Right cardiac atrium (tissue), 5 donors: ENCODE measurements at regions not wholly inside any gene's neighbourhood (a gene's known extent, or its start where the extent isn't known, plus 50 kb on each side); places are given as distances from the start of the nearest gene placed in this dataset.

Experiments
- ATAC-seq, 2 donors: fragments of 200-7000 bp; cut with Tn5 transposase; one replicate each; pipeline versions ENCODE4 v1.8.0 to v1.9.1; 2020; ENCODE audit warnings: moderate library complexity in 2 of 2, mild to moderate bottlenecking in 1 of 2
- DNase-seq, 3 donors: peaks; one replicate each; pipeline ENCODE4 v3.0.0-alpha.2; 2020
- H3K27ac ChIP-seq: one replicate; pipeline ENCODE4 v1.5.1; 2013; ENCODE audit warnings: mild to moderate bottlenecking, low read length, control low read depth, moderate library complexity
- H3K27me3 ChIP-seq: one replicate; pipeline ENCODE4 v1.6.1; 2013; ENCODE audit not compliant: control insufficient read depth, insufficient read depth
- H3K4me1 ChIP-seq: one replicate; pipeline ENCODE4 v1.6.1; 2013; ENCODE audit warnings: low read length; ENCODE audit not compliant: control insufficient read depth, insufficient read depth
- H3K4me3 ChIP-seq: one replicate; pipeline ENCODE4 v1.5.1; 2013; ENCODE audit warnings: low read length, control low read depth
- H3K9me3 ChIP-seq: one replicate; pipeline ENCODE4 v1.6.1; 2013; ENCODE audit warnings: low read length; ENCODE audit not compliant: control insufficient read depth
- WGBS: extraction: QIAGEN DNeasy Blood & Tissue Kit; methylation state at CpG from one replicate; pipeline ENCODE4 v1.1.7; 2013; 5-methylcytosine and 5-hydroxymethylcytosine counted together
- intact Hi-C, 4 donors: fragments of 100-400 bp; cut with DNase I; formaldehyde crosslinking; loops; one replicate each; pipeline versions ENCODE4 v1.11.0 to v1.14.0; 2022 to 2023
- donor health status: healthy with polysubstance abuse.
- donor health status: DM: no; HTN: yes; CAD: no.
- donor health status: DM: no; HTN: no; CAD: no.
- donor health status: DM: no; HTN: yes; CAD: no; lungs with severe emphysema.
- donor health status: DM: yes; HTN: yes; CAD: no.

- H3K4me3 ChIP-seq = no peak overlapping the region
- no peaks in the 10 kb centered on the region for H3K4me1 ChIP-seq
- WGBS = 87% methylated on average over 8 of the region's 8 CpGs
- no peak for DNase-seq
- H3K9me3 ChIP-seq = no peaks in the 10 kb centered on the region
- no peak for ATAC-seq
- no peak overlapping the region for H3K27ac ChIP-seq
- no peaks in the 10 kb centered on the region for H3K27me3 ChIP-seq
- intact Hi-C loops = loop anchor here in 3 of 4 donors (2.0 to 10.0 kb wide), 5 partner anchors 268 to 690 kb away; partner anchors contain the start of gene NSG2 (in 2 of the 3)
These were observed 267.1 kb downstream of the NSG2 start for GRCh38 chr5:174312641-174313040.

GRCh38 chr5:174313615-174314014, 268.1 kb downstream of the NSG2 start:
- H3K4me1 ChIP-seq = no peaks in the 10 kb centered on the region
- WGBS = 76% methylated on average over 5 of the region's 5 CpGs
- DNase-seq (no peak), ATAC-seq (no peak)
- intact Hi-C loops = loop anchor here in 3 of 4 donors (2.0 to 10.0 kb wide), 5 partner anchors 269 to 691 kb away; partner anchors contain the start of gene NSG2 (in 2 of the 3)
- no peak overlapping the region for H3K27ac ChIP-seq
- no peaks in the 10 kb centered on the region for H3K27me3 ChIP-seq
- H3K4me3 ChIP-seq = no peak overlapping the region
- H3K9me3 ChIP-seq = no peaks in the 10 kb centered on the region

GRCh38 chr5:174314261-174314660, 268.8 kb downstream of the NSG2 start:
- intact Hi-C loops = loop anchor here in 3 of 4 donors (5.0 to 10.0 kb wide), 4 partner anchors 269 to 692 kb away; partner anchors contain the start of gene NSG2 (in 1 of the 3)
- H3K27ac ChIP-seq = no peak overlapping the region
- no peaks in the 10 kb centered on the region for H3K4me1 ChIP-seq
- 74% methylated on average over 9 of the region's 9 CpGs for WGBS
- H3K4me3 ChIP-seq = no peak overlapping the region
- H3K9me3 ChIP-seq = no peaks in the 10 kb centered on the region
- no peaks in the 10 kb centered on the region for H3K27me3 ChIP-seq
- DNase-seq (no peak), ATAC-seq (no peak)

GRCh38 chr5:174315471-174315870, 270.0 kb downstream of the NSG2 start:
- intact Hi-C loops = loop anchor here in 2 of 4 donors (10.0 kb wide), 2 partner anchors 271 to 691 kb away; partner anchors contain the start of gene NSG2 (in 1 of the 2)
- 76% methylated on average over 5 of the region's 5 CpGs for WGBS
- no peaks in the 10 kb centered on the region for H3K27me3 ChIP-seq

GRCh38 chr5:174315871-174316270, 270.4 kb downstream of the NSG2 start:
- no peak for ATAC-seq
- Histone ChIP-seq H3K27ac (no peak overlapping the region), H3K27me3 (no peaks in the 10 kb centered on the region), H3K4me1 (no peaks in the 10 kb centered on the region), H3K9me3 (no peaks in the 10 kb centered on the region), H3K4me3 (no peak overlapping the region)
- WGBS = 89% methylated on average over 17 of the region's 17 CpGs
- no peak for DNase-seq
- intact Hi-C loops = loop anchor here in 2 of 4 donors (10.0 kb wide), 2 partner anchors 271 to 691 kb away; partner anchors contain the start of gene NSG2 (in 1 of the 2)

More at GRCh38 chr5:174315471-174315870, 270.0 kb downstream of the NSG2 start:
- Histone ChIP-seq H3K27ac (no peak overlapping the region), H3K9me3 (no peaks in the 10 kb centered on the region), H3K4me3 (no peak overlapping the region), H3K4me1 (no peaks in the 10 kb centered on the region)
- DNase-seq (no peak), ATAC-seq (no peak)

GRCh38 chr5:174316326-174316725, 270.8 kb downstream of the NSG2 start:
- no peaks in the 10 kb centered on the region for H3K9me3 ChIP-seq
- no peak for DNase-seq
- no peaks in the 10 kb centered on the region for H3K4me1 ChIP-seq
- H3K4me3 ChIP-seq = no peak overlapping the region
- intact Hi-C loops = loop anchor here in 2 of 4 donors (10.0 kb wide), 2 partner anchors 272 to 692 kb away; partner anchors contain the start of gene NSG2 (in 1 of the 2)
- ATAC-seq = no peak
- no peaks in the 10 kb centered on the region for H3K27me3 ChIP-seq
- H3K27ac ChIP-seq = no peak overlapping the region
- 82% methylated on average over 6 of the region's 6 CpGs for WGBS

- H3K4me1 ChIP-seq = no peaks in the 10 kb centered on the region
- no peaks in the 10 kb centered on the region for H3K9me3 ChIP-seq
- ATAC-seq = peak; percentile 70 to 76
- H3K27ac ChIP-seq = no peak overlapping the region
- H3K4me3 ChIP-seq = no peak overlapping the region
- H3K27me3 ChIP-seq = no peaks in the 10 kb centered on the region
- peak in 1 of 3 donors; percentile 64 for DNase-seq
- 16% methylated on average over 11 of the region's 11 CpGs for WGBS
- intact Hi-C loops = loop anchor here in 2 of 4 donors (10.0 kb wide), 2 partner anchors 273 to 693 kb away; partner anchors contain the start of gene NSG2 (in 1 of the 2)
These were observed 271.9 kb downstream of the NSG2 start for GRCh38 chr5:174317256-174317894.

- no peaks in the 10 kb centered on the region for H3K4me1 ChIP-seq
- no peak overlapping the region for H3K4me3 ChIP-seq
- intact Hi-C loops = loop anchor here in 2 of 4 donors (10.0 kb wide), 2 partner anchors 274 to 694 kb away; partner anchors contain the start of gene NSG2 (in 1 of the 2)
- no peaks in the 10 kb centered on the region for H3K27me3 ChIP-seq
- no peaks in the 10 kb centered on the region for H3K9me3 ChIP-seq
- H3K27ac ChIP-seq = no peak overlapping the region
- DNase-seq = no peak
- no peak for ATAC-seq
These were observed 273.1 kb downstream of the NSG2 start for GRCh38 chr5:174318578-174318977.

GRCh38 chr5:174319551-174319950, 274.0 kb downstream of the NSG2 start:
- intact Hi-C loops = loop anchor here in 2 of 4 donors (10.0 kb wide), 2 partner anchors 275 to 695 kb away; partner anchors contain the start of gene NSG2 (in 1 of the 2)
- DNase-seq = no peak
- H3K4me3 ChIP-seq = no peak overlapping the region
- no peak overlapping the region for H3K27ac ChIP-seq
- H3K9me3 ChIP-seq = no peaks in the 10 kb centered on the region
- no peaks in the 10 kb centered on the region for H3K27me3 ChIP-seq
- 85% methylated on average over 9 of the region's 9 CpGs for WGBS
- H3K4me1 ChIP-seq = no peaks in the 10 kb centered on the region
- ATAC-seq = no peak

- WGBS = 57% methylated on average over 6 of the region's 6 CpGs
- Histone ChIP-seq H3K4me1 (no peaks in the 10 kb centered on the region), H3K27me3 (no peaks in the 10 kb centered on the region), H3K4me3 (no peak overlapping the region), H3K9me3 (no peaks in the 10 kb centered on the region), H3K27ac (no peak overlapping the region)
- DNase-seq (no peak), ATAC-seq (no peak)
- intact Hi-C loops = loop anchor here in 1 of 4 donors (10.0 kb wide), 1 partner anchor 475 kb away; no protein-coding TSS in a partner anchor
These were observed 274.5 kb downstream of the NSG2 start for GRCh38 chr5:174320051-174320450.

GRCh38 chr5:174323878-174324281, 278.4 kb downstream of the NSG2 start:
- intact Hi-C loops = loop anchor here in 1 of 4 donors (10.0 kb wide), 1 partner anchor 471 kb away; no protein-coding TSS in a partner anchor
- H3K27me3 ChIP-seq = no peaks in the 10 kb centered on the region
- H3K4me3 ChIP-seq = no peak overlapping the region
- H3K4me1 ChIP-seq = no peaks in the 10 kb centered on the region
- no peaks in the 10 kb centered on the region for H3K9me3 ChIP-seq
- H3K27ac ChIP-seq = no peak overlapping the region
- 2% methylated on average over 4 of the region's 4 CpGs for WGBS
- ATAC-seq (peak; percentile 44 to 51), DNase-seq (no peak)
